K562 (cell line): ENCODE measurements at regions not wholly inside any gene's neighbourhood (a gene's known extent, or its start where the extent isn't known, plus 50 kb on each side); places are given as distances from the start of the nearest gene placed in this dataset.

Experiments
- ATAC-seq: fragments of 200-7000 bp; cut with Tn5 transposase; 3 replicates; pipeline ENCODE4 v1.9.1; 2020; ENCODE audit warnings: moderate library complexity
- BruUV-seq: library from RNA; stranded (reverse); fragments of 400-500 nt; replicated peaks from 2 replicates; lab custom pipeline; 2021; lab: Mats Ljungman, UMichigan
- CTCF ChIA-PET: fragments of 300-600 bp; formaldehyde crosslinking; extraction: SDS; loops from one replicate; lab custom pipeline; 2021; ENCODE audit warnings: low intra/inter-chr PET ratio; lab: Yijun Ruan, JAX
- POLR2A ChIA-PET: fragments of 300-600, 350-650 bp; sonication (Branson Sonifier 250); formaldehyde crosslinking; extraction: SDS; loops from one replicate; lab custom pipeline; 2021; ENCODE audit warnings: antibody characterized with exemption, inconsistent platforms; lab: Yijun Ruan, JAX
- DNase-seq, 4 experiments: peaks; one replicate each; pipeline versions ENCODE4 v3.0.0 to v3.0.0-alpha.2; 2011 to 2018; ENCODE audit warnings: low spot score in 3 of 4, mixed read lengths in 3 of 4; ENCODE audit errors: extremely low read depth in 1 of 4
- FAIRE-seq: peaks from 2 replicates; lab custom pipeline; 2011; peaks lifted over from hg19 to GRCh38; lab: Jason Lieb, UNC
- H2AFZ ChIP-seq: 2 replicates; pipeline ENCODE4 v1.6.0; 2011; ENCODE audit warnings: low read depth, low read length, control low read depth, inconsistent platforms
- H3K27ac ChIP-seq: fragments of 200-600 bp; 3 replicates; pipeline ENCODE4 v1.8.0; 2011; ENCODE audit warnings: low read depth, mild to moderate bottlenecking, control low read depth, inconsistent platforms, low read length, moderate library complexity, mixed read lengths; ENCODE audit errors: extremely low read depth
- H3K27me3 ChIP-seq, 2 experiments: fragments of 300-600 bp in 1 of 2; 2 replicates in 1 of 2; 3 replicates in 1 of 2; pipeline versions ENCODE4 v1.6.0 to v1.8.0; 2011; ENCODE audit warnings: inconsistent platforms in 2 of 2, low read length in 2 of 2, mild to moderate bottlenecking in 1 of 2, mixed read lengths in 1 of 2, moderate library complexity in 1 of 2; ENCODE audit not compliant: control insufficient read depth in 2 of 2, insufficient read depth in 2 of 2
- H3K36me3 ChIP-seq: fragments of 300-600 bp; 3 replicates; pipeline ENCODE4 v1.8.0; 2011; ENCODE audit warnings: mild to moderate bottlenecking, low read length, inconsistent platforms; ENCODE audit not compliant: control insufficient read depth, insufficient read depth
- H3K4me1 ChIP-seq, 2 experiments: fragments of 200-600 bp in 1 of 2; replicated peaks in 1 of 2; 2 replicates in 1 of 2; 3 replicates in 1 of 2; pipeline versions ENCODE4 v1.5.1 to v1.8.0; 2011; ENCODE audit warnings: inconsistent platforms in 2 of 2, low read length in 2 of 2, mild to moderate bottlenecking in 1 of 2, mixed read lengths in 1 of 2, moderate library complexity in 1 of 2; ENCODE audit not compliant: control insufficient read depth in 2 of 2, insufficient read depth in 2 of 2
- H3K4me2 ChIP-seq: 2 replicates; pipeline ENCODE4 v1.6.1; 2011; ENCODE audit warnings: low read length, control low read depth, inconsistent platforms, mixed read lengths; ENCODE audit not compliant: insufficient read depth
- H3K4me3 ChIP-seq: fragments of 200-600 bp; sonication (generic), shearing (Covaris generic); 2 replicates; pipeline ENCODE4 v1.5.1; 2016; ENCODE audit warnings: control low read depth, inconsistent platforms
- H3K79me2 ChIP-seq: fragments of 200-600 bp; 3 replicates; pipeline ENCODE4 v1.8.0; 2011; ENCODE audit warnings: low read length, inconsistent platforms; ENCODE audit not compliant: control insufficient read depth, insufficient read depth
- H3K9ac ChIP-seq, 2 experiments: 2 replicates each; pipeline versions ENCODE4 v1.6.0 to v1.6.1; 2011; ENCODE audit warnings: low read depth in 2 of 2, low read length in 2 of 2, control low read depth in 1 of 2, inconsistent platforms in 1 of 2, mild to moderate bottlenecking in 1 of 2, mixed read lengths in 1 of 2; ENCODE audit not compliant: insufficient read depth in 1 of 2
- H3K9me1 ChIP-seq: one replicate; pipeline ENCODE4 v1.6.0; 2011; ENCODE audit warnings: inconsistent platforms, mild to moderate bottlenecking, low read length, moderate library complexity; ENCODE audit not compliant: control insufficient read depth, insufficient read depth
- H3K9me3 ChIP-seq: replicated peaks from 2 replicates; pipeline ENCODE4 v1.5.1; 2011; ENCODE audit warnings: low read depth, low read length, inconsistent platforms; ENCODE audit not compliant: control insufficient read depth, insufficient read depth
- H4K20me1 ChIP-seq: replicated peaks from 2 replicates; pipeline ENCODE4 v1.6.1; 2011; ENCODE audit warnings: low read length, inconsistent platforms, mixed read lengths; ENCODE audit not compliant: control insufficient read depth, insufficient read depth
- KLF16 ChIP-seq: IDR thresholded peaks from 2 replicates; pipeline ENCODE4 v1.6.1; 2016; ENCODE audit warnings: antibody characterized with exemption
- L3MBTL2 ChIP-seq: fragments of 450-650 bp; IDR thresholded peaks from 2 replicates; pipeline ENCODE4 v1.6.1; 2016; ENCODE audit warnings: mild to moderate bottlenecking, moderate library complexity
- MIER1 ChIP-seq: fragments of 450-650 bp; IDR thresholded peaks from 2 replicates; pipeline ENCODE4 v1.6.1; 2016; ENCODE audit warnings: antibody characterized with exemption, mild to moderate bottlenecking, low read depth
- POLR2H ChIP-seq: IDR thresholded peaks from 2 replicates; pipeline ENCODE4 v1.6.1; 2016; ENCODE audit warnings: missing genetic modification characterization, low read depth, mild to moderate bottlenecking, control low read depth, missing compliant biosample characterization, moderate library complexity
- PRPF4 ChIP-seq: fragments of 200-400 bp; formaldehyde crosslinking; IDR thresholded peaks from one replicate; pipeline ENCODE4 v1.6.1; 2017; ENCODE audit warnings: low read length, low read depth, mild to moderate bottlenecking; ENCODE audit not compliant: insufficient read depth, poor library complexity, severe bottlenecking
- PURB ChIP-seq: sonication (generic); formaldehyde crosslinking; IDR thresholded peaks from 2 replicates; pipeline ENCODE4 v1.9.0; 2021; ENCODE audit warnings: low read depth, mild to moderate bottlenecking, missing genetic modification reagents
- RCOR1 ChIP-seq, 2 experiments: IDR thresholded peaks; 2 replicates each; pipeline ENCODE4 v1.6.1; 2012; ENCODE audit warnings: low read depth in 2 of 2, low read length in 2 of 2, borderline replicate concordance in 1 of 2, improper control_type of control experiment in 1 of 2
- ZNF212 ChIP-seq: fragments of 450-650 bp; formaldehyde crosslinking; IDR thresholded peaks from 2 replicates; pipeline ENCODE4 v1.4.0; 2020; ENCODE audit warnings: mild to moderate bottlenecking
- ZNF592 ChIP-seq: fragments of 450-650 bp; IDR thresholded peaks from 2 replicates; pipeline ENCODE4 v1.6.1; 2017; ENCODE audit warnings: antibody characterized with exemption, mild to moderate bottlenecking
- ZNF778 ChIP-seq: fragments of 450-650 bp; formaldehyde crosslinking; IDR thresholded peaks from 2 replicates; pipeline ENCODE4 v1.4.0; 2020; ENCODE audit warnings: mild to moderate bottlenecking, moderate library complexity
- WGBS: fragments of 100-300 bp; shearing (Covaris generic); methylation state at CpG from one replicate; pipeline ENCODE4 v1.1.6; 2016; ENCODE audit warnings: low coverage, mixed read lengths; ENCODE audit not compliant: insufficient coverage; ENCODE audit errors: missing lambda C conversion rate; 5-methylcytosine and 5-hydroxymethylcytosine counted together
- in situ Hi-C: fragments of 300-500 bp; cut with MboI; formaldehyde crosslinking; loops from 4 replicates; pipeline ENCODE4 v1.15.0; 2018; ENCODE audit warnings: inconsistent platforms, mixed read lengths
- intact Hi-C: fragments of 100-400 bp; cut with micrococcal nuclease; formaldehyde crosslinking; loops from 2 replicates; pipeline ENCODE4 v1.14.2; 2022

- no peak for FAIRE-seq
- Histone ChIP-seq H3K27me3 (no peaks in the 10 kb centered on the region; a peak in 1 of 5 replicates), H3K4me3 (no peak overlapping the region), H3K9ac (no peak overlapping the region), H3K4me2 (no peak overlapping the region), H3K4me1 (no peaks in the 10 kb centered on the region), H3K27ac (no peak overlapping the region), H3K36me3 (no peaks in the 10 kb centered on the region), H2AFZ (no peak overlapping the region), H3K79me2 (no peaks in the 10 kb centered on the region), H3K9me1 (no peaks in the 10 kb centered on the region), H4K20me1 (no peaks in the 10 kb centered on the region), H3K9me3 (no peaks in the 10 kb centered on the region)
- CTCF ChIA-PET = no interaction called here
- no peak for DNase-seq
- no peak for ATAC-seq
- TF ChIP-seq RCOR1 (IDR thresholded peaks at IDR 0.05; ENCODE audit: borderline replicate concordance in 1 of 2, low read depth in 2 of 2, low read length in 2 of 2) (no peak), L3MBTL2 (no peak), KLF16 (no peak), ZNF778 (CRISPR knock-in tag) (no peak), ZNF212 (CRISPR knock-in tag) (no peak), POLR2H (tag) (no peak), MIER1 (no peak), PURB (CRISPR knock-in tag) (no peak), ZNF592 (no peak), PRPF4 (no peak)
- WGBS = 0% methylated on average over 3 of the region's 3 CpGs
- POLR2A ChIA-PET = no interaction called here
- intact Hi-C loops (no loop called here), in situ Hi-C loops (no loop called here)
- BruUV-seq = no TSS peak
Observed at GRCh38 chr4:125704726-125705125, 390.0 kb downstream of the FAT4 start.
